ENCODE measurements at regions not wholly inside any gene's neighbourhood (a gene's known extent, or its start where the extent isn't known, plus 50 kb on each side); places are given as distances from the start of the nearest gene placed in this dataset.

- Histone ChIP-seq H3K4me3 (no peak overlapping the region), H3K27me3 (no peaks in the 10 kb centered on the region), H3K36me3 (no peaks in the 10 kb centered on the region), H3K9me3 (ENCODE audit: low read depth) (no peaks in the 10 kb centered on the region), H3K4me1 (ENCODE audit: low read depth) (no peaks in the 10 kb centered on the region), H3K27ac (no peak overlapping the region)
- no peak for DNase-seq (ENCODE audit: low read depth in 1 of 2, low spot score in 1 of 2)
- TF ChIP-seq CTCF (IDR thresholded peaks at IDR 0.05; ENCODE audit: low read depth, low read length) = no peak
Observed at GRCh38 chr2:147712051-147712450, 132.8 kb upstream of the ACVR2A start.

- Histone ChIP-seq H3K9me3 (ENCODE audit: low read depth) (no peaks in the 10 kb centered on the region), H3K36me3 (no peaks in the 10 kb centered on the region), H3K27ac (no peak overlapping the region), H3K4me3 (no peak overlapping the region), H3K4me1 (ENCODE audit: low read depth) (no peaks in the 10 kb centered on the region), H3K27me3 (no peaks in the 10 kb centered on the region)
- DNase-seq (ENCODE audit: low read depth in 1 of 2, low spot score in 1 of 2) = no peak
- no peak for TF ChIP-seq CTCF (IDR thresholded peaks at IDR 0.05; ENCODE audit: low read depth, low read length)
Observed at GRCh38 chr2:147711031-147711430, 133.8 kb upstream of the ACVR2A start.

- no peak overlapping the region for H3K27ac ChIP-seq
- no peaks in the 10 kb centered on the region for H3K9me3 ChIP-seq (ENCODE audit: low read depth)
- no peak for DNase-seq (ENCODE audit: low read depth in 1 of 2, low spot score in 1 of 2)
- H3K4me1 ChIP-seq (ENCODE audit: low read depth) = no peaks in the 10 kb centered on the region
- H3K4me3 ChIP-seq = no peak overlapping the region
- no peak for TF ChIP-seq CTCF (IDR thresholded peaks at IDR 0.05; ENCODE audit: low read depth, low read length)
- no peaks in the 10 kb centered on the region for H3K27me3 ChIP-seq
- H3K36me3 ChIP-seq = no peaks in the 10 kb centered on the region
Observed at GRCh38 chr2:147709655-147710054, 135.2 kb upstream of the ACVR2A start.

- Histone ChIP-seq H3K4me3 (no peak overlapping the region), H3K27ac (no peak overlapping the region), H3K4me1 (ENCODE audit: low read depth) (no peaks in the 10 kb centered on the region), H3K27me3 (no peaks in the 10 kb centered on the region), H3K36me3 (no peaks in the 10 kb centered on the region), H3K9me3 (ENCODE audit: low read depth) (no peaks in the 10 kb centered on the region)
- no peak for DNase-seq (ENCODE audit: low read depth in 1 of 2, low spot score in 1 of 2)
- no peak for TF ChIP-seq CTCF (IDR thresholded peaks at IDR 0.05; ENCODE audit: low read depth, low read length)
Observed at GRCh38 chr2:147703171-147703570, 141.7 kb upstream of the ACVR2A start.

- Histone ChIP-seq H3K4me1 (ENCODE audit: low read depth) (peaks cover 2% of the 10 kb centered on the region), H3K27me3 (no peaks in the 10 kb centered on the region), H3K27ac (no peak overlapping the region), H3K9me3 (ENCODE audit: low read depth) (no peaks in the 10 kb centered on the region), H3K4me3 (no peak overlapping the region), H3K36me3 (no peaks in the 10 kb centered on the region)
- no peak for DNase-seq (ENCODE audit: low read depth in 1 of 2, low spot score in 1 of 2)
- TF ChIP-seq CTCF (IDR thresholded peaks at IDR 0.05; ENCODE audit: low read depth, low read length) = no peak
Observed at GRCh38 chr2:147698166-147698565, 146.7 kb upstream of the ACVR2A start.

- no peak for TF ChIP-seq CTCF (IDR thresholded peaks at IDR 0.05; ENCODE audit: low read depth, low read length)
- H3K36me3 ChIP-seq = no peaks in the 10 kb centered on the region
- H3K9me3 ChIP-seq (ENCODE audit: low read depth) = no peaks in the 10 kb centered on the region
- H3K4me1 ChIP-seq (ENCODE audit: low read depth) = peaks cover 6% of the 10 kb centered on the region
- H3K27me3 ChIP-seq = no peaks in the 10 kb centered on the region
- no peak for DNase-seq (ENCODE audit: low read depth in 1 of 2, low spot score in 1 of 2)
- H3K27ac ChIP-seq = no peak overlapping the region
- no peak overlapping the region for H3K4me3 ChIP-seq
Observed at GRCh38 chr2:147696426-147696825, 148.4 kb upstream of the ACVR2A start.
